Anterior cingulate cortex (tissue), 58 donors: ENCODE measurements at regions not wholly inside any gene's neighbourhood (a gene's known extent, or its start where the extent isn't known, plus 50 kb on each side); places are given as distances from the start of the nearest gene placed in this dataset.
"Not testable (repeated sequence)": the region's sequence is repeated elsewhere in the genome, so short reads cannot be mapped to it uniquely, and the experiment has no call there.

Source experiments
- DNase-seq, 58 donors: peaks; one replicate each; lab custom pipeline; 2025; lab: John Stamatoyannopoulos, UW

DNA sequence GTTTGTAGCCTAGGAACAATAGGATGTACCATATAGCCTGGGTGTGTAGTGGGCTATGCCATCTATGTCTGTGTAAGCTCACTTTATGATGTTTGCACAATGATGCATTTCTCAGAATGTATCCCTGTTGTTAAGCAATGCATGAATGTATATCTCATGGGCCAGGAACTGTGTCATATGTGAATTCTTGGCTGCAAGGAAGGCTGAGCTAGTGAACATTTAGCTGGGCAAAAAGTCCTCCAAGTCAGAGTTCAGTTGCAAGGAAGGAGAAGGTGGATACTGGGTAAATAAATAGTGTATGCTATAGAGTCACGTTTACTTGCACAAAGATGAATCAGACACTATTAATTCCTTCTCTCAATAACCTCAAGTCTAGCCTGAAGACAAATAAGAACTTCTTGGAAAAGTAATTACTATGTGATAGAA, 136.1 kb downstream of the EHF start:
- no peak for DNase-seq

DNA sequence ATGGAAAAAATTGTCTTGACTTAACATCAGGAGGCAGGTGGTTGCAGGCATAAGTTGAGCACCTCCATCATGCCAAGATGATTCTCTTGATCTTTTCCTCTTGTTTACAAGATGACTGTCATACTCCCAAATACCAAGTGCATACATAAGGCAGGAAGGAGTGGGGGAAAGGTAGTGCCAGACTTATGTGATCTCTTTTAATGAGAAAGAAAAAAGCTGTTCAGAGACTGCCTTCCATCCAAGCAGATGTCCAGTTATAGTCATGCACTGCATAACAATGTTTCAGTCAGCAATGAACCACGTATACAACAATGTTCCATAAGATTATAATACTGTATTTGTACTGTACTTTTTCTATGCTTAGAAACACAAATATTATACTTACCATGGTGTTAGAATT, 135.7 kb downstream of the EHF start:
- no peak for DNase-seq

DNA sequence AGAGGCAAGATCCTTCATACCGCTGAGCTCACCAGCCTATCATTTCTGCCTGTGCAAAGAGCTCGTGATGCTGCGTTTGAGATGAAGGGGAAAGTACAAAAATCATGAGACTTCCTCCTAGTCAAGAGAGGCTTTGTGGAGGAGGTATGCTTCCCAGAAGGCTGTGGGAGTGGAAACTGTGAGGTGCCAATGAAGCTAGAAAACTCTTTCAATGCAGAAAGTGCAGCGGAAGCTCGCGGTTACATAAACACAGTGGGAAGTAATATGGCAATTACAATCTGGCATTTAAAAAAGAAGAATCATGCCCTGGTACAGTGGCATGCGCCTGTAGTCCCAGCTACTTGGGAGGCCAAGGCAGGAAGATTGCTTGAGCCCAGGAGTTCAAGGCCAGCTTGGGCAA, 134.8 kb downstream of the EHF start:
- peak in 22 of 58 donors; percentile 2 to 47 (median 16) for DNase-seq

DNA sequence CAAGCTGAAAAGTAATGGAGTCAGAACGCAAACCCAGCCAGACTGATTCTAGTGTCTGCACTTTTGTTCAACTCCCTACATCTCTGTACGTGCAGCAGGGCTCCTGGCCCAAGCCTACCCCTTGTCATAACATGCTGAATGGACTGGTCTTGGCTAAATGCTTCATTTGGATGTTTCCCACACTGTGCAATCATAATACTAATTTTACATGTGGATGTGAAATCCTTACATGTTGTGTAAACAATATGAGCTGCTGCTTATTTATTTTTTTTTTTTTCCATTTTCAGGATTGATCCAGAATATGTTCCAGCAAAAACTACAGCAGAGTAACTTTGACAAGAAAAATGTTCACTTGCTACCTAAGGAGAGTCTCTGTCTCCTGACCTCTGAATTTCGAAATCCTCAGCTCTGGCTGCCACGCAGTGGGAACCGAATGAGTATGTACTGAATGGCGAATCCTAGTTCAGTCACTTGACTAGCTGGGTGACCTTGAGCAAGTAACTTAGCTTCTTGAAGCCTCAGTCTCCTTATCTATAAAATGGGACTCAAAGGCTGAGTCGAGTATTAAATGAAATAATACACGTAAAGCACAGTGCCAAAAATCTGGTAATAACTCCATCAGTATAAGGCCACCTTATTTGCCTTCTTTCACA, 133.4 kb downstream of the EHF start:
- DNase-seq, result no peak

DNA sequence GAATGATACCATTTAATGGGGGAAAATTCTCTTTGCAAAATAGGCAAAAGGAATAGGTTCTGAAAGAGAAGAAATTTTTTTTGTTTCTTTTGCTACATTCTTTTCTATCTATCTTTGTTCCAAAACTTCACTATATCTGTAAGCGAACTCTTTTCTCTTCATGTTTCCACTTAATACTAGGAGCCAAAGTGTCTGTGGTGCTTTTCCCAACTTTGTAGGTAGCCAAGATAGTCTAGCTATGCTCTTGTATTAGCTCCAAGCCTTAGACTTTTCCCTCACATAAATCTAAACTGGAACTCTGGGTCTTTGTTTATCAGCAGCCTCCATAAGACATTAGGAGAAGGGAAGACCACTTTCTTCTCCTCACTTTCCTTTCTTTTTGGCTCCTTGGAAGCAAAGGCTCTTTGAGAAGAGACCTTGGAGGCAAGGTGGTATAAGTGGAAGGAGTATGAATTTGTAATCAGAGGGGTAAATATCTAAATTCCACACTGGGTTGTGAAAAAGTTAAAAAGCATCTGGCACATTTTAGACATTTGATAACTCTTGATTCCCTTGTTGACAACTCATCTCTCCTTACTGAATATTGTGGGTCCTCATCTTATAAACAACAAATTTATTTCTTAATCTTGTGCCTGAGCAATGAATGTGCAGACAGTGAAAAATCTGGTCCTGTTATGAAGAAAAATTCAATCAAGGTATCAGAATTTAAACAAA, 130.0 kb downstream of the EHF start:
- DNase-seq, result no peak

DNA sequence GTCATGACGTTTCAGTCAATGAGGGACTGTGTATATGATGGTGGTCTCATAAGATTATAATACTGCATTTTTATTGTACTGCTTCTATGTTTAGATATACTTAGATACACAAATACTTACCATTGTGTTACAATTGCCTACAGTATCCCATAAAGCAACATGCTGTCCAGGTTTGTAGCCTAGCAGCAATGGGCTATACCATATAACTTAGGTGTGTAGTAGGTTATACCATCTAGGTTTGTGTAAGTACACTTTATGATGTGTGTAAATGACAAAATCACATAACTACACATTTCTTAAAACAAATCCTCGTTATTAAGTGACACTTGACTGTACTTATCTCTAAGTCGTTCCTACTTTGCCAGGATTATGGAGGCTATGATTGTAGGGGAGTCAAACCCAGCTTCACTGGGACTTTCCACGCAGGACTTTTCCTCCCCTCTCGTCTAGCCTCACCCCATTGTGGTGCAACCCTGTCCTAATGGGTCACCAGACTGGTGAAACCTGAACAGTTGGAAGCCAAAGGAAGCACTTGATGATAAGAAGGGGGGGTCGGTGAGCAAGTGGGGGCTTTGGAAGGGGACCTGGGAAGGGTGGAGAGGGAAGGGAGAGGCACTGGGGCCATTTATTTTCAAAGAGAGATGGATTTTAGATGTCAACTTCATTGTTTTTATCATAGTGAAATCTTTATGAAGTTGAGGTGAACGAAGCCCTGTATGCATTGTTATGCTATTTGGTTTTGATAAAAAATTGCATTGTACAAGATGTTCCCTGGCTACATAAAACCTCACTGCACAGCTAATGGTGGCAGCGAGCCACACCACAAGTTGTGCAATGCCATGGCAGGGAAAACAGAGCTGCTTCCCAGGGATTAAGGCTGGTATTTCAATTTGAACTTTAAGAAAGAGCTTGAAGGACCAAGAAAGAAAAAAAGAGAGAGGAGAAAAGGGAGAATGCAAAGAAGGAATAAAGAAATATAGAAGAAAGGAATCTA, 129.1 kb downstream of the EHF start:
- DNase-seq, result peak in 10 of 58 donors; percentile 1 to 35 (median 10)

DNA sequence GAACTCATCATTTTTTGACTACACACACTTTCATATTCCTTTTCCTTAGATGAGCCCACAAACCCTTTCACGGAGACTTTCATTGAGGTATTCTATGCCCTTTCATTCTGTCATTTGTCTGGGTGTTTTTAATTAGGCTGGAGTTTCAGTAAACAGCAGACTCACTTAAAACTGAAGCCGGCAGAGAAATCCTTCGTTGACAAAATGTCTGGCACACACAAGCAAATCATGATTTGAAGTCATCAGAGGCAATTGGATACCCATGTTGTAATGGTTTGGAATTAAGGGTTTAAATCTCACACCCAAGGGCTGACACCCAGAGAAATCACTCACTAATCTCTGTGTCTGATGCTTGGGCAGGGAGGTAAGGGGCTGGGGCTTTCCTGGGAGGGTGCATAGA, 127.1 kb downstream of the EHF start:
- DNase-seq, result no peak

DNA sequence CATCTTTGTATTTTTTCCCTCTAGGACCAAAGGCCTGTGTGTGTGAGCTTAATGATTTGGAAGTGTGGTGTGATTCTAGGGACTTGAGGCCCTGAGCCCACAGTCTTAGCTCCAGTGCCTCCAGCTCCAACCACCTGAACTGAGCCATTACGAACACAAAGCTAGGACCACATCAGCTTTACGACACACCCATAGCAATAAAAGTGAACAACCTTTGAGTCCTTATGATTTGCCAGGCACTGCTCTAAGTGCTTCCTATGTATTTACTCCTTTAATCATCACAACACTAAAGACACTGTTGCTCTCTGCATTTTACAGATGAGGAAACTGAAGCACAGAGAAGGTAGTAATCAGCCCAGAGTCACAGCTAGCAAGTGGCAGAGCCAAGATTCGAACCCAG, 126.4 kb downstream of the EHF start:
- no peak for DNase-seq

DNA sequence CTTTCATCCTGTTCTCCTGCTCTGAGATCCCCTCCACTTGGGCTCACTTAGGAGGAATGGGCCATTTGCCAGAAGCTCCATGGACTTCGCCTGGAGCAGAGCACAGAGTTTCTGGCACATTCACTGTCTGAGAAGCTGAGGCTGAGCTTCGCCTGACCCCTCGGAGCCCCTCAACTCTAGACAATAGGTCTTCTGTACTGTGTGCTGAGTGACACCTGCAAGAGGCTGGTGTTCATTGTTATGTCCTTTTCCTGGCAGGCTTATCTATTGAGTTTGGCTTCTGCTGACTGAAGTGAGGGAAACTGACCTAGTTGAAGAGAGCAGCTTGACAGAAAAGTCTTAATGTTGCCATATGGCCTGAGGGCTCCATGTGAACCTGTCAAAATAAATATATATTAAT, 124.3 kb downstream of the EHF start:
- peak in 1 of 58 donors; percentile 15 for DNase-seq

DNA sequence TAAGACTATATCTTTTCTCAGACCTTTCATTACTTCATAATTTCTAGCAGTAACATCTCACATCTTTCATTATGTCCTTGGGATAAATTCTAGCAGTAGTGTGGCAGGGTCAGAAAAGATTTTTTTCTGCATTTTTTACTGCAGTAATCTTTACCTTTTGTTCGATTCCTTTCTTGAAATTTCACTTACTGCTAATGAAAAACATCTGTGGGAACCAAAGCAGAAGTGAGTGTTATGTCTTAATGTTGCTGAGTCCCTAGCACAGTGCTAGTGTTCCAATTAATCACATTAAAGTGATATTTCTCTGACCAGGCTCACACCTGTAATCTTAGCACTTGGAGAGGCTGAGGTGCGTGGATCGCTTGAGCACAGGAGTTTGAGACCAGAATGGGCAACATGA, 123.6 kb downstream of the EHF start:
- DNase-seq, result no peak

DNA sequence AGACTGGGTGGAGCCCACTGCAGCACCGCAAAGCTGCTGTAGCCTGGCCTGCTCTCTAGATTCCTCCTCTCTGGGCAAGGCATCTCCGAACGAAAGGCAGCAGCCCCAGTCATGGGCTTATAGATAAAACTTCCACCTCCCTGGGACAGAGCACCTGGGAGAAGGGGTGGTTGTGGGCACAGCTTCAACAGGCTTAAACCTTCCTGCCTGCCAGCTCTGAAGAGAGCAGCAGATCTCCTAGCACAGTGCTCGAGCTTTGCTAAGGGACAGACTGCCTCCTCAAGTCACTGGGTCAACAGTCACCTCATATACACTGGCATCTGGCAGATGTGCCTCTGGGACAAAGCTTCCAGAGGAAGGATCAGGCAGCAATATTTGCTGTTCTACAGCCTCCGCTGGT, 117.3 kb downstream of the EHF start:
- no peak for DNase-seq

DNA sequence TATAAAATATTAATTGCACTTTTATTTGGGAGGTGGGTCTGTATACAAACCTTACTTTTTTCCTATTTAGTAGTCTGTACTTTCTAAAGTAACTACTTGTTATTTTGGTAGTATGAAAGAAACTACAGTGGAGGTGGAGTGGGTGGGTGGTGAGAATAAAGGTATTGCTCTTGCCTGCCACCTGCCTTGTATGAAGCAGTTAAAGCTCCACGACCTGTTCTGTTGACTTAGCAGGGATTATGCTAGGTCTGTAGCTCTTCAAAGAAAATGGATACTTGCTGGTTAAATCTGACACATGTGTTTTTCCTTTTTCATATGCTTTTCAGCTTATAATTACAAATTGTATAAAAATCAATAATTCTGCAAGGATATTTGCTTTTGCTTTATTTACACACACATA, 111.9 kb downstream of the EHF start:
- no peak for DNase-seq

DNA sequence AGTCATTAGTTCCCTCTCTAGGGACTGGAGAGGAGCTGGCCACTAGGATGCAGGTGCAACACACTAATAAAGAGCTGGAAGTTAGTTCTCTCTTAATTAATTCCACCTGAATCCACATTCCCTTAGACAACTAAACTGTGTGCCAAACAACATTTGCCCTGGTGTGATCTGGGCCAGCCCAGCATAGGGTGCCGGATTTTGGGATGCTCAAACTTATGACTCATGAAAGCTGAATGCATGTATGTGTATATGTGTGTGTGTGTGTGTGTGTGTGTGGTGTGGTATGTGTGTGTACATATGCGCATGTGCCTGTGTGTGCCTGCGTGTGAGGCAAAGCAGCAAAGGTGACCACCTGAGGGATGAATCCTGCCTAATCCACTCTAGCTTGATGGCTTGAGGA, 110.7 kb downstream of the EHF start:
- DNase-seq, result no peak

DNA sequence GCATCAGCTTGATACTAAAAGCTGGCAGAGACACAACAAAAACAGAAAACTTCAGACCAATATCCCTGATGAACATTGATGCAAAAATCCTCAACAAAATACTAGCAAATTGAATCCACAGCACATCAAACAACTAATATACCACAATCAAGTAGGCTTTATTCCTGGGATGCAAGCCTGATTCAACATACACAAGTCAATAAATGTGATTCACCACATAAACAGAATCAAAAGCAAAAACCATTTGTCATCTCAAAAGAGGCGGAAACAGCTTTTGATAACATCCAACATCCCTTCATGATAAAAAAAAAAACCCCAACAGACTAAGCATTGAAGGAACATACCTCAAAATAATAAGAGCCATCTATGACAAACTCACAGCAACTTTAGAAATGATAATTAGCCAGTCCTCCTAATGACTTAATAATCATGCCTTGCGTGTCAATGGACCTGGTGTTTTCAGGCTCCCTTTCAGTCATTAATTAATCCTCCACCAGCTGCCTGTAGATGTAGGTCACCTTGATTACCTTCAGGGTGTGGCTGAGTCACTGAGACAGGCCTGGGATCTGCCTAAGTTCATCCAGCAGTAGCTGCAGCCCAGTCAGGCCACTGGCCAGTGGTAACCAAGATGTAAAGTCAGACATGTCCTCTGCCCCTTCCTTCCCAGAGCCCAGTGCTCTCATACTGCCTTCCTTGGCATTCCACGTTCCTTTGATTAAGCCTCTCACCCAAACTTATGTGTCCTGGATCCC, 109.8 kb downstream of the EHF start:
- DNase-seq, result no peak

DNA sequence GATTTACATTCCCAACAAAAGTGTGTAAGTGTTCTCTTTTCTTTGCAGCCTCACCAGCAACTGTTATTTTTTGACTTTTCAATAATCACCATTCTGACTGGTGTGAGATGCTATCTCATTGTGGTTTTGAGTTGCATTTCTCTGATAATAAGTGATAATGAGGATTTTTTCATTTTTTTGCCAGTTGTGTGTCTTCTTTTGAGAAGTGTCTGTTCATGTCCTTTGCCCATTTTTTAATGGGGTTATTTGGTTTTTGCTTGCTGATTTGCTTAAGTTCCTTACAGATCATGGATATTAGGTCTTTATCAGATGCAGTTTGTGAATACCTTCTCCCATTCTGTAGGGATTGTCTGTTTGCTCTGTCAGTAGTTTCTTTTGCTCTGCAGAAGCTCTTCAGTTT, 107.7 kb downstream of the EHF start:
- DNase-seq, result no peak

DNA sequence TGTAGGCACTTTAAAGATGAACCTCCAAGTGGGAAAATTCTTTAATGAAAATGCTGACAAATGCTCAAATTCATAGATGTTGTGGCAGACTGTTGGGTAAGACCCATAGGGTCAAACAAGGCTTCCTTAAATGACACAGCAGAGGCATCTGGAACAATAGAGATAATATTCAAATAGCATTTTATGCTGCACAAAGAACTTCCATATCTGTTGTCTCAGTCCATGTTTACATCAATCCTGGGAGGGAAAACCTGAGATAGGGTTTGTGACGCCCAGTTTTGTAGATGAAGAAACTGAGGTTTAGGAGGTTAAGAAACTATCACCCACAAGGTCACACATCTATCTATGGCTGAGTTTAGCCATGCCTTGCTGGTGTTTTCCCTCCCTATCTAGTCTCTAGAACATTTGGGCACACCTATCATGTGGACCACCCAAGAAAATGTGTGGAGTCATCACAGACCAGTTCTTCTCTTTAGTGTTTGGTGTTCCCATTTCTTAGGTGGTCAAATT, 106.4 kb downstream of the EHF start:
- DNase-seq, result no peak

DNA sequence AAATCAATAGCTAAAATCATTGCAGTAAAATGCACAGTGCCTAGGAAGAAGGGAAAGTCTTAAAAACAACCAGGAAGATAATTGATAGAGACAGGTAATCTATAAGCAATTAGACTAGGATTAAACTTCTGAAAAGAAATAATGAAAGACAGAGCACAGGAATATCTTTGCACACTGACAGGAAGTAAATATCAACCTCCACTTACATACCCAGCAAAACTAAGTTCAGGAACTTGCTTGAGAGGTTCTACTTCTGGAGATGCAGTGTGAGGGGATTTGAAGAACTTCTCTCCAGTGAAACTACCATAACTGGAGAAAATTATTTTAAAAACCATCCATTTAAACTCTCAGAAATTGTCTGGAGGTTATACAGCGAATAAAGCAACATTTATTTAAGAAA, 104.1 kb downstream of the EHF start:
- no peak for DNase-seq

DNA sequence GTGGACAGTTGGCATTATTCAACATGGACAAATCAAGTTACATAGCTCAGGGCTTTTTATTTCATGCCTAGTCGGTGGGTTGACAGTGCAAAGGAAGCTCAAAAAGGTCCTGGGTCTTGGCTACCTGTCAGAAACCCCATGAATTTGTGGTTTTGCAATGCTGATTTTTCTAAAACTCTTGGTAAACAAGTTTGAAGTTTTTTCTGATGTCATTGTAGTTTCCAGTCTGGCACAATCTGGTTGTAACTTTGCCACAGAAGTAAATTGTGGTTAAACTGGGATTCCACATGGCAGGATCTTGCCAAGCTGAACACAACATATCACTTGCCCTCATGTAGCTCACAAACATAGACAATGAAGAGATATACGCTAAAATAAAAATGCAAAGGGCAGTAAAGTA, 100.8 kb downstream of the EHF start:
- no peak for DNase-seq

DNA sequence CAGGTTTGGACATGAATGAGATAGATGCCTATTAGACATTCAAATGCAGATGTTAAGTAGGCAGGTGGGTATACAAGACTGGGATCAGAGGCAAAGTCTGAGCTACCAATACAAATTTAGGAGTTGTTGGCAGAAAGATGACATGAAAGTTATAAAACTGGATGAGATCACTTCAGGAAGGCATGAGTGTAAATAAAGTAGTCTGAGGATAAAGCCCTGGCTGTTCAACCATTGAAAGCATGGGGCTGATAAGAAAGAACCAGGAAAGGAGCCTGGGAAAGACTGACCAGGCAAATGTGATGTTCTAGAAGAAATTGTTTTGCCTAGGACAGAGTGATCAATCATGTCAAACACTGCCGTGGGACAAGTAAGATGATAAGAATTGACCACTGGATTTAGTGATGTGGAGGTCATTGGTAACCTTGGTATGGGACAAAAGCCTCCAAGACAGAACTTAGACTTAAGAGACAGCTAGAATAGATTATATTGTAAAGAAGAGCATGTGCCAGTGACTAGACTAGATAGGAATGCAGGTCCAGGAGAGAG, 98.5 kb downstream of the EHF start:
- DNase-seq, result no peak

DNA sequence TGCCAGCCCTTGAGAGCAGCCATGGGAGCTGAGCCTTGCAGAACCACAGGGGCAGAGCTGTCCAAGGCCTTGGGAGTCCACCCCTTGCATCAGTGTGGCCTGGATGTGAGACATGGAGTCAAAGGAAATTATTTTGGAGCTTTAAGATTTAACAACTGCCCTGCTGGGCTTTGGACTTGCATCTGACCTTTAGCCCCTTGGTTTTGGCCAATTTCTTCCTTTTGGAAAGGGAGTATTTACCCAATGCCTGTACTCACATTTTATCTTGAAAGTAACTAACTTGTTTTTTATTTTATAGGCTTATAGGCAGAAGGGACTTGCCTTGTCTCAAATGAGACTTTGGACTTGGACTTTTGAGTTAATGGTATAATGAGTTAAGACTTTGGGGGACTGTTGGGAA, 92.7 kb downstream of the EHF start:
- not testable (repeated sequence) for DNase-seq
